ENCODE measurements at regions not wholly inside any gene's neighbourhood (a gene's known extent, or its start where the extent isn't known, plus 50 kb on each side); places are given as distances from the start of the nearest gene placed in this dataset.

DNA sequence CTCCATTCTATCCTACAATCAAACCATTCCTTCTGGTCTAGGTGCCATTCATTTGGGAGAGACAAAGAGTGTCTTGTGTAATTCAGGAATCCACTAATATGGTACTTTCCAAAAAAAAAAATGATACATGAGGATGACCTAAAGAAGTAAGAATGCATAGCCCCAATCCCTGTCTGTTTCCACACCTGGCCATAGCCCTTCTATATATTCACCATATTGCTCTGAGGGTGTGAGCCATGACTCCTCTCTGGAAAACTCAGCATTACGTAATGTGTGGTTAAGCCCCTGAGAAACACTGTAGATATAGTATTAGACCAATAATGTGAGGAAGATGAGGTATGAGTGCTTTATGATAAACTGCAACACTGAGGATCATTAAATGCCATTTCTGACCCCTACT, 592.7 kb downstream of the INHBA start:
- no peak overlapping the region for H3K4me2 ChIP-seq (ENCODE audit: insufficient read depth, insufficient read length, low read length)
- H3K9ac ChIP-seq (ENCODE audit: extremely low read depth, insufficient read length, low read length): no peak overlapping the region
- no CpG with 5 or more reads among the region's 1 CpG for WGBS (ENCODE audit: extremely low coverage, insufficient read length, low lambda C conversion rate)
- no peak overlapping the region for H3T11ph ChIP-seq (ENCODE audit: low read length)
- no peak overlapping the region for H3K23ac ChIP-seq (ENCODE audit: insufficient read length, low read depth, low read length)
- H4K8ac ChIP-seq (replicated peaks; ENCODE audit: insufficient read length, low read depth, low read length): no peak overlapping the region
- H4K5ac ChIP-seq (ENCODE audit: insufficient read length, low read depth, low read length): no peak overlapping the region
- H3K9me3 ChIP-seq (ENCODE audit: control insufficient read depth, low read depth, low read length): no peaks in the 10 kb centered on the region
- no peak overlapping the region for H2BK5ac ChIP-seq (ENCODE audit: insufficient read length, low read length)
- no peaks in the 10 kb centered on the region for H3K4me1 ChIP-seq (ENCODE audit: insufficient read depth, low read length)
- H3K79me2 ChIP-seq (ENCODE audit: insufficient read depth, low read length): no peaks in the 10 kb centered on the region
- H3K27me3 Mint-ChIP-seq (ENCODE audit: low read depth): peaks cover 1% of the 10 kb centered on the region; the same call in 1 of the 2 replicates
- no peak overlapping the region for H3K4ac ChIP-seq (ENCODE audit: low read depth, low read length)
- H3K27me3 ChIP-seq (ENCODE audit: insufficient read depth, low read length): no peaks in the 10 kb centered on the region
- no peak overlapping the region for H3K27ac ChIP-seq (ENCODE audit: insufficient read length, low read depth, low read length)
- H4K20me1 ChIP-seq (ENCODE audit: control insufficient read depth, insufficient read depth, insufficient read length): no peaks in the 10 kb centered on the region
- H3K27ac Mint-ChIP-seq: no peak overlapping the region
- no peak overlapping the region for H3K56ac ChIP-seq (ENCODE audit: insufficient read length, low read depth, low read length)
- peaks cover 6 to 10% of the 10 kb centered on the region in 2 experiments; a peak in 3 of 4 replicates for H3K4me1 Mint-ChIP-seq
- no peaks in the 10 kb centered on the region for H3K23me2 ChIP-seq (ENCODE audit: insufficient read length, low read depth, low read length, poor library complexity, severe bottlenecking)
- no peak for DNase-seq
- no peak overlapping the region for H2BK120ac ChIP-seq (ENCODE audit: low read depth, low read length, poor library complexity, severe bottlenecking)
- no peak overlapping the region for H2BK20ac ChIP-seq (ENCODE audit: low read depth, low read length, poor library complexity, severe bottlenecking)
- no peak overlapping the region for H3K4me3 Mint-ChIP-seq
- H2BK15ac ChIP-seq (ENCODE audit: low read depth, low read length): no peak overlapping the region
- no peak overlapping the region for H2AFZ ChIP-seq (ENCODE audit: low read length)
- H2BK12ac ChIP-seq (ENCODE audit: insufficient read length, low read depth, low read length): no peak overlapping the region
- H3K79me1 ChIP-seq (ENCODE audit: insufficient read depth, low read depth, low read length, poor library complexity, severe bottlenecking): no peaks in the 10 kb centered on the region
- no peak overlapping the region for H3K18ac ChIP-seq (ENCODE audit: insufficient read length, low read depth, low read length)
- no peak overlapping the region for H3K14ac ChIP-seq (ENCODE audit: insufficient read depth, low read length)
- TF ChIP-seq, protein P1, sequence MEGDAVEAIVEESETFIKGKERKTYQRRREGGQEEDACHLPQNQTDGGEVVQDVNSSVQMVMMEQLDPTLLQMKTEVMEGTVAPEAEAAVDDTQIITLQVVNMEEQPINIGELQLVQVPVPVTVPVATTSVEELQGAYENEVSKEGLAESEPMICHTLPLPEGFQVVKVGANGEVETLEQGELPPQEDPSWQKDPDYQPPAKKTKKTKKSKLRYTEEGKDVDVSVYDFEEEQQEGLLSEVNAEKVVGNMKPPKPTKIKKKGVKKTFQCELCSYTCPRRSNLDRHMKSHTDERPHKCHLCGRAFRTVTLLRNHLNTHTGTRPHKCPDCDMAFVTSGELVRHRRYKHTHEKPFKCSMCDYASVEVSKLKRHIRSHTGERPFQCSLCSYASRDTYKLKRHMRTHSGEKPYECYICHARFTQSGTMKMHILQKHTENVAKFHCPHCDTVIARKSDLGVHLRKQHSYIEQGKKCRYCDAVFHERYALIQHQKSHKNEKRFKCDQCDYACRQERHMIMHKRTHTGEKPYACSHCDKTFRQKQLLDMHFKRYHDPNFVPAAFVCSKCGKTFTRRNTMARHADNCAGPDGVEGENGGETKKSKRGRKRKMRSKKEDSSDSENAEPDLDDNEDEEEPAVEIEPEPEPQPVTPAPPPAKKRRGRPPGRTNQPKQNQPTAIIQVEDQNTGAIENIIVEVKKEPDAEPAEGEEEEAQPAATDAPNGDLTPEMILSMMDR (conservative IDR thresholded peaks at IDR 0.05): no peak
- no peaks in the 10 kb centered on the region for H3K36me3 Mint-ChIP-seq (ENCODE audit: insufficient read depth in 1 of 3, low read depth in 3 of 3)
- H3K9me3 Mint-ChIP-seq: no peaks in the 10 kb centered on the region
- H4K91ac ChIP-seq (ENCODE audit: insufficient read length, low read depth, low read length): no peak overlapping the region
- H2AK5ac ChIP-seq (ENCODE audit: insufficient read length, low read length): no peak overlapping the region

Data from H9 (cell line).